Liver (tissue), 7 donors: ENCODE measurements at regions not wholly inside any gene's neighbourhood (a gene's known extent, or its start where the extent isn't known, plus 50 kb on each side); places are given as distances from the start of the nearest gene placed in this dataset.
"Not testable (repeated sequence)": the region's sequence is repeated elsewhere in the genome, so short reads cannot be mapped to it uniquely, and the experiment has no call there.

Experiments
- DNase-seq: peaks from one replicate; pipeline ENCODE4 v3.0.0-alpha.2; 2017; ENCODE audit warnings: low spot score
- H3K27ac ChIP-seq, 2 donors: one replicate each; pipeline ENCODE4 v1.7.0; 2013; ENCODE audit warnings: inconsistent platforms in 2 of 2, low read length in 2 of 2, control low read depth in 1 of 2, low read depth in 1 of 2, mild to moderate bottlenecking in 1 of 2
- H3K27me3 ChIP-seq, 4 donors: one replicate each; pipeline versions ENCODE4 v1.6.1 to v1.7.0; 2013; ENCODE audit warnings: low read length in 3 of 4, inconsistent platforms in 1 of 4, mild to moderate bottlenecking in 1 of 4, moderate library complexity in 1 of 4; ENCODE audit not compliant: control insufficient read depth in 4 of 4, insufficient read depth in 4 of 4
- H3K36me3 ChIP-seq, 4 donors: one replicate each; pipeline versions ENCODE4 v1.6.1 to v1.7.0; 2013; ENCODE audit warnings: low read length in 3 of 4, mild to moderate bottlenecking in 3 of 4, low read depth in 1 of 4, moderate library complexity in 1 of 4; ENCODE audit not compliant: control insufficient read depth in 4 of 4, insufficient read depth in 3 of 4
- H3K4me1 ChIP-seq, 4 donors: one replicate each; pipeline versions ENCODE4 v1.6.1 to v1.7.0; 2013; ENCODE audit warnings: low read length in 3 of 4, mild to moderate bottlenecking in 3 of 4, moderate library complexity in 1 of 4; ENCODE audit not compliant: control insufficient read depth in 4 of 4, insufficient read depth in 4 of 4
- H3K4me3 ChIP-seq, 3 donors: one replicate each; pipeline versions ENCODE4 v1.6.1 to v1.7.0; 2013; ENCODE audit warnings: low read length in 3 of 3, control low read depth in 1 of 3, low read depth in 1 of 3, mild to moderate bottlenecking in 1 of 3
- H3K9ac ChIP-seq, 2 donors: one replicate each; pipeline ENCODE4 v1.7.0; 2013; ENCODE audit warnings: low read length in 2 of 2, mild to moderate bottlenecking in 2 of 2, moderate library complexity in 2 of 2, control low read depth in 1 of 2, low read depth in 1 of 2
- H3K9me3 ChIP-seq, 4 donors: one replicate each; pipeline versions ENCODE4 v1.6.1 to v1.7.0; 2013; ENCODE audit warnings: low read length in 3 of 4; ENCODE audit not compliant: control insufficient read depth in 4 of 4
- FOXA1 ChIP-seq: IDR thresholded peaks from 2 replicates; pipeline ENCODE4 v1.6.1; 2016; ENCODE audit warnings: antibody characterized with exemption
- GABPA ChIP-seq, 2 donors: IDR thresholded peaks in 1 of 2; conservative IDR thresholded peaks in 1 of 2; 2 replicates each; pipeline ENCODE4 v1.6.1; 2016; ENCODE audit warnings: antibody characterized with exemption in 2 of 2, mild to moderate bottlenecking in 1 of 2, moderate library complexity in 1 of 2
- JUND ChIP-seq, 2 donors: IDR thresholded peaks; 2 replicates each; pipeline ENCODE4 v1.6.1; 2016; ENCODE audit warnings: antibody characterized with exemption in 2 of 2
- NR2F2 ChIP-seq: IDR thresholded peaks from 2 replicates; pipeline ENCODE4 v1.6.1; 2016; ENCODE audit warnings: antibody characterized with exemption
- RAD21 ChIP-seq, 2 donors: IDR thresholded peaks; 2 replicates each; pipeline ENCODE4 v1.6.1; 2016; ENCODE audit warnings: antibody characterized with exemption in 2 of 2, mild to moderate bottlenecking in 2 of 2
- REST ChIP-seq: IDR thresholded peaks from 2 replicates; pipeline ENCODE4 v1.6.1; 2016; ENCODE audit warnings: antibody characterized with exemption, mild to moderate bottlenecking
- SP1 ChIP-seq: IDR thresholded peaks from 2 replicates; pipeline ENCODE4 v1.6.1; 2018; ENCODE audit warnings: antibody characterized with exemption, mild to moderate bottlenecking
- TAF1 ChIP-seq: conservative IDR thresholded peaks from 2 replicates; pipeline ENCODE4 v1.6.1; 2016; ENCODE audit warnings: antibody characterized with exemption, mild to moderate bottlenecking
- ZBTB33 ChIP-seq: IDR thresholded peaks from 2 replicates; pipeline ENCODE4 v1.6.1; 2016; ENCODE audit warnings: antibody characterized with exemption
- WGBS: extraction: QIAGEN DNeasy Blood & Tissue Kit; methylation state at CpG from one replicate; pipeline ENCODE4 v1.1.7; 2013; 5-methylcytosine and 5-hydroxymethylcytosine counted together
- TF ChIP-seq, protein P1 (sequence below): IDR thresholded peaks from 2 replicates; pipeline ENCODE4 v1.6.1; 2016; ENCODE audit warnings: antibody characterized with exemption
- TF ChIP-seq, protein P2 (sequence below): IDR thresholded peaks from 2 replicates; pipeline ENCODE4 v1.6.1; 2016; ENCODE audit warnings: antibody characterized with exemption
- donor health status: healthy.
- donor health status: healthy.
- donor health status: healthy.
- donor health status: healthy.

- no peak for TF ChIP-seq REST
- no peak for TF ChIP-seq RAD21 (IDR thresholded peaks at IDR 0.05)
- TF ChIP-seq SP1: no peak
- TF ChIP-seq JUND (IDR thresholded peaks at IDR 0.05): no peak
- no peak for TF ChIP-seq TAF1
- TF ChIP-seq ZBTB33: no peak
- TF ChIP-seq, protein P1, sequence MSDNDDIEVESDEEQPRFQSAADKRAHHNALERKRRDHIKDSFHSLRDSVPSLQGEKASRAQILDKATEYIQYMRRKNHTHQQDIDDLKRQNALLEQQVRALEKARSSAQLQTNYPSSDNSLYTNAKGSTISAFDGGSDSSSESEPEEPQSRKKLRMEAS: no peak
- no peak for TF ChIP-seq NR2F2
These were observed 86.7 kb upstream of the SLC39A10 start (continued) for GRCh38 chr2:195570329-195570728.

- Histone ChIP-seq H3K27me3 (no peaks in the 10 kb centered on the region), H3K27ac (no peak overlapping the region), H3K9me3 (no peaks in the 10 kb centered on the region), H3K36me3 (no peaks in the 10 kb centered on the region), H3K9ac (no peak overlapping the region), H3K4me3 (no peak overlapping the region), H3K4me1 (no peaks in the 10 kb centered on the region)
- no peak for DNase-seq
- WGBS: 92% methylated on average over 3 of the region's 3 CpGs
- no peak for TF ChIP-seq TAF1
- TF ChIP-seq REST: no peak
- no peak for TF ChIP-seq RAD21 (IDR thresholded peaks at IDR 0.05)
- no peak for TF ChIP-seq FOXA1
- no peak for TF ChIP-seq JUND (IDR thresholded peaks at IDR 0.05)
- TF ChIP-seq GABPA (IDR thresholded peaks at IDR 0.05 in 1 of 2, conservative IDR thresholded peaks at IDR 0.05 in 1 of 2): no peak
- TF ChIP-seq, protein P2, sequence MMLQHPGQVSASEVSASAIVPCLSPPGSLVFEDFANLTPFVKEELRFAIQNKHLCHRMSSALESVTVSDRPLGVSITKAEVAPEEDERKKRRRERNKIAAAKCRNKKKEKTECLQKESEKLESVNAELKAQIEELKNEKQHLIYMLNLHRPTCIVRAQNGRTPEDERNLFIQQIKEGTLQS: no peak
These were observed 87.8 kb upstream of the SLC39A10 start for GRCh38 chr2:195569255-195569654.

GRCh38 chr2:195564625-195565135, 92.3 kb upstream of the SLC39A10 start:
- H3K27ac ChIP-seq, H3K9me3 ChIP-seq, H3K4me3 ChIP-seq, H3K27me3 ChIP-seq, H3K4me1 ChIP-seq, DNase-seq, H3K36me3 ChIP-seq, H3K9ac ChIP-seq: not testable (repeated sequence)
- WGBS: 87% methylated on average over 8 of the region's 8 CpGs
